GM18867 (cell line): ENCODE measurements at regions not wholly inside any gene's neighbourhood (a gene's known extent, or its start where the extent isn't known, plus 50 kb on each side); places are given as distances from the start of the nearest gene placed in this dataset.
A peak's percentile ranks its signal among the peaks of the same experiment; 100 is the strongest.
"Not testable (repeated sequence)": the region's sequence is repeated elsewhere in the genome, so short reads cannot be mapped to it uniquely, and the experiment has no call there.

Source experiments
- ATAC-seq: cut with Tn5 transposase; IDR thresholded peaks from one replicate; pipeline ENCODE4 v1.9.1; 2021; ENCODE audit warnings: mild to moderate bottlenecking, moderate library complexity; ENCODE audit not compliant: unreplicated experiment

GRCh38 chr10:105745596-105746148 lies 1104.6 kb downstream of the SORCS3 start:
- ATAC-seq, result no peak

GRCh38 chr10:105743343-105744056 lies 1102.4 kb downstream of the SORCS3 start:
- ATAC-seq, result no peak

- no peak for ATAC-seq
Measured at GRCh38 chr10:105742923-105743322, 1101.8 kb downstream of the SORCS3 start.

- no peak for ATAC-seq
Measured at GRCh38 chr10:105742184-105742583, 1101.1 kb downstream of the SORCS3 start.

- no peak for ATAC-seq
Measured at GRCh38 chr10:105734479-105734878, 1093.4 kb downstream of the SORCS3 start.

- ATAC-seq, result no peak
Measured at GRCh38 chr10:105733924-105734323, 1092.8 kb downstream of the SORCS3 start.

- no peak for ATAC-seq
Measured at GRCh38 chr10:105729428-105729827, 1088.3 kb downstream of the SORCS3 start.

GRCh38 chr10:105727586-105727985 lies 1086.5 kb downstream of the SORCS3 start:
- ATAC-seq, result not testable (repeated sequence)

- ATAC-seq, result no peak
Measured at GRCh38 chr10:105727131-105727530, 1086.0 kb downstream of the SORCS3 start.

GRCh38 chr10:105726149-105726548 lies 1085.1 kb downstream of the SORCS3 start:
- no peak for ATAC-seq

- ATAC-seq, result no peak
Measured at GRCh38 chr10:105725007-105725406, 1083.9 kb downstream of the SORCS3 start.

GRCh38 chr10:105718207-105718995 lies 1077.3 kb downstream of the SORCS3 start:
- peak; percentile 40 for ATAC-seq

GRCh38 chr10:105714728-105715127 lies 1073.6 kb downstream of the SORCS3 start:
- no peak for ATAC-seq

GRCh38 chr10:105707603-105708002 lies 1066.5 kb downstream of the SORCS3 start:
- ATAC-seq, result no peak

- ATAC-seq, result no peak
Measured at GRCh38 chr10:105706281-105707026, 1065.4 kb downstream of the SORCS3 start.

- no peak for ATAC-seq
Measured at GRCh38 chr10:105702211-105702610, 1061.1 kb downstream of the SORCS3 start.

- no peak for ATAC-seq
Measured at GRCh38 chr10:105700218-105700617, 1059.1 kb downstream of the SORCS3 start.

GRCh38 chr10:105699504-105699903 lies 1058.4 kb downstream of the SORCS3 start:
- no peak for ATAC-seq

- no peak for ATAC-seq
Measured at GRCh38 chr10:105698592-105698991, 1057.5 kb downstream of the SORCS3 start.

- ATAC-seq, result no peak
Measured at GRCh38 chr10:105697290-105697780, 1056.2 kb downstream of the SORCS3 start.

- no peak for ATAC-seq
Measured at GRCh38 chr10:105691811-105692210, 1050.7 kb downstream of the SORCS3 start.
